ENCODE measurements at regions not wholly inside any gene's neighbourhood (a gene's known extent, or its start where the extent isn't known, plus 50 kb on each side); places are given as distances from the start of the nearest gene placed in this dataset.

- no peak for DNase-seq
- CTCF ChIA-PET: no interaction called here
- BruUV-seq (replicated peaks): no TSS peak
- Histone ChIP-seq H3F3A (ENCODE audit: insufficient read depth, low read depth) (no peaks in the 10 kb centered on the region), H2AFZ (no peak overlapping the region), H3K27me3 (ENCODE audit: insufficient read depth, low read depth) (no peaks in the 10 kb centered on the region), H4K20me1 (ENCODE audit: insufficient read depth) (no peaks in the 10 kb centered on the region), H3K36me3 (ENCODE audit: low read depth) (no peaks in the 10 kb centered on the region), H3K4me3 (no peak overlapping the region), H3K79me2 (ENCODE audit: low read depth) (no peaks in the 10 kb centered on the region), H3K4me2 (no peak overlapping the region), H3K27ac (no peak overlapping the region), H3K4me1 (replicated peaks; ENCODE audit: insufficient read depth) (no peaks in the 10 kb centered on the region), H3K9me2 (ENCODE audit: insufficient read depth) (peaks cover 3% of the 10 kb centered on the region; the same call in 1 of the 2 replicates), H3K9me3 (ENCODE audit: insufficient read depth, low read depth) (no peaks in the 10 kb centered on the region; the same call in 1 of the 2 replicates)
- POLR2A ChIA-PET (ENCODE audit: unreplicated experiment): no interaction called here
- intact Hi-C loops (cut with micrococcal nuclease; ENCODE audit: unreplicated experiment): no loop called here
- no peak for TF ChIP-seq EZH2 (IDR thresholded peaks at IDR 0.05; ENCODE audit: low read depth)
- TF ChIP-seq CTCF (conservative IDR thresholded peaks at IDR 0.05): no peak
Observed at GRCh38 chr3:28101705-28102104, 139.7 kb upstream of the CMC1 start.

- H3F3A ChIP-seq (ENCODE audit: insufficient read depth, low read depth): no peaks in the 10 kb centered on the region
- DNase-seq: no peak
- H3K79me2 ChIP-seq (ENCODE audit: low read depth): no peaks in the 10 kb centered on the region
- no peak for TF ChIP-seq CTCF (conservative IDR thresholded peaks at IDR 0.05)
- TF ChIP-seq EZH2 (IDR thresholded peaks at IDR 0.05; ENCODE audit: low read depth): no peak
- no TSS peak for BruUV-seq (replicated peaks)
- H3K9me2 ChIP-seq (ENCODE audit: insufficient read depth): no peaks in the 10 kb centered on the region; the same call in 1 of the 2 replicates
- H2AFZ ChIP-seq: 0 out of 2 replicates have a peak overlapping the region, but pooled peaks have one; percentile 52
- H4K20me1 ChIP-seq (ENCODE audit: insufficient read depth): no peaks in the 10 kb centered on the region
- no peak overlapping the region for H3K4me3 ChIP-seq
- no peaks in the 10 kb centered on the region for H3K27me3 ChIP-seq (ENCODE audit: insufficient read depth, low read depth)
- no peak overlapping the region for H3K27ac ChIP-seq
- H3K9me3 ChIP-seq (ENCODE audit: insufficient read depth, low read depth): no peaks in the 10 kb centered on the region; the same call in 1 of the 2 replicates
- H3K4me1 ChIP-seq (replicated peaks; ENCODE audit: insufficient read depth): no peaks in the 10 kb centered on the region
- no peak overlapping the region for H3K4me2 ChIP-seq
- H3K36me3 ChIP-seq (ENCODE audit: low read depth): no peaks in the 10 kb centered on the region
- intact Hi-C loops (cut with micrococcal nuclease; ENCODE audit: unreplicated experiment): no loop called here
- ChIA-PET CTCF (no interaction called here), POLR2A (ENCODE audit: unreplicated experiment) (no interaction called here)
Observed at GRCh38 chr3:28103861-28104260, 137.6 kb upstream of the CMC1 start.

GRCh38 chr3:28104896-28105534 lies 136.4 kb upstream of the CMC1 start:
- TF ChIP-seq CTCF (conservative IDR thresholded peaks at IDR 0.05): no peak
- no peak for TF ChIP-seq EZH2 (IDR thresholded peaks at IDR 0.05; ENCODE audit: low read depth)
- H3K9me3 ChIP-seq (ENCODE audit: insufficient read depth, low read depth): no peaks in the 10 kb centered on the region
- H4K20me1 ChIP-seq (ENCODE audit: insufficient read depth): no peaks in the 10 kb centered on the region
- CTCF ChIA-PET: no interaction called here
- no peak overlapping the region for H3K4me2 ChIP-seq
- H3K4me3 ChIP-seq: no peak overlapping the region
- intact Hi-C loops (cut with micrococcal nuclease; ENCODE audit: unreplicated experiment): no loop called here
- no peaks in the 10 kb centered on the region for H3K36me3 ChIP-seq (ENCODE audit: low read depth)
- no peaks in the 10 kb centered on the region for H3F3A ChIP-seq (ENCODE audit: insufficient read depth, low read depth)
- DNase-seq: no peak
- H3K27ac ChIP-seq: no peak overlapping the region
- H3K79me2 ChIP-seq (ENCODE audit: low read depth): no peaks in the 10 kb centered on the region
- BruUV-seq (replicated peaks): no TSS peak
- POLR2A ChIA-PET (ENCODE audit: unreplicated experiment): no interaction called here
- H3K9me2 ChIP-seq (ENCODE audit: insufficient read depth): no peaks in the 10 kb centered on the region; the same call in 1 of the 2 replicates
- H3K27me3 ChIP-seq (ENCODE audit: insufficient read depth, low read depth): no peaks in the 10 kb centered on the region
- no peaks in the 10 kb centered on the region for H3K4me1 ChIP-seq (replicated peaks; ENCODE audit: insufficient read depth)
- peak overlapping the region; percentile 31; the same call in 1 of the 2 replicates for H2AFZ ChIP-seq
